LoVo (cell line): ENCODE measurements at regions not wholly inside any gene's neighbourhood (a gene's known extent, or its start where the extent isn't known, plus 50 kb on each side); places are given as distances from the start of the nearest gene placed in this dataset.

Experiments
- DNase-seq: peaks from one replicate; pipeline ENCODE4 v3.0.0-alpha.2; 2016; ENCODE audit warnings: low spot score

DNA sequence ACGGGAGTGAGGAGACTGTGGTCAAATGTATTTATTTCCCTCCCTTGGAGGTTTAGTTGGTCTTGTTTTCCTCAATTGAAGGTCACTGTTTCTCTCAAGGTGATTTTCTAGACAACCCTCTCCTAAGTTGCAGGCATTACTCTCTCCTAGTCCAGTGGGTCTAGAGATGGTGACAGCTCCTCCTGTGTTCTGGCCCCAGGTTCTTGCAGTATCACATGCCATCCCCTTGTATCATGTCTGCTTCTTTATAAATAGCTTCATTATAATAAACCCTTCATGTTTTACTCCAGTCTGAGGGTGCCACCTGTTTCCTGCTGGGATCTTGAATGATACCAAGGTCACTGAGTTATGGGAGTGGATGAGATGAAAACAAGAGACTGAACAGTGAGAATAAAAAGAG, 208.0 kb upstream of the KCNN2 start:
- no peak for DNase-seq

- DNase-seq: no peak
Observed at GRCh38 chr5:114166081-114166480, 195.8 kb upstream of the KCNN2 start.

- no peak for DNase-seq
Observed at GRCh38 chr5:114174131-114174530, 187.7 kb upstream of the KCNN2 start.

DNA sequence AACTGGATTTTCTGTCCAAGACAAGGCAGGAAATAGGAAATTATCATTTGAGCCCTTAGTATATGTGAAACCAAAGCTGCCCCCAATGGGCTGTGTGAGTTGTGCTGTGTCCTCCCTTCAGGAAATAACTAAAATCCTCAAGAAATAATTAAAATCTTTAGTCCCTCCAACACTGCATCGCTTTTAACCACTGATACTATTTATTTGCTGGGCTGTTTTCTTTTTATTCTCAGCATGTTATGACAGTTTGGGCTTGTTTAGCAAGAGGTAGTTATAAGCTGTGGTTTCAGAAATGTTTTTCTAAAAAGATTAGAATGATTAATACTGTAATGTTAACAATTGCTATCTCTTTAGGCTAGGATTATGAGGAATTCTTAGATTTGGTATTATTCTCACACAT, 187.0 kb upstream of the KCNN2 start:
- no peak for DNase-seq

DNA sequence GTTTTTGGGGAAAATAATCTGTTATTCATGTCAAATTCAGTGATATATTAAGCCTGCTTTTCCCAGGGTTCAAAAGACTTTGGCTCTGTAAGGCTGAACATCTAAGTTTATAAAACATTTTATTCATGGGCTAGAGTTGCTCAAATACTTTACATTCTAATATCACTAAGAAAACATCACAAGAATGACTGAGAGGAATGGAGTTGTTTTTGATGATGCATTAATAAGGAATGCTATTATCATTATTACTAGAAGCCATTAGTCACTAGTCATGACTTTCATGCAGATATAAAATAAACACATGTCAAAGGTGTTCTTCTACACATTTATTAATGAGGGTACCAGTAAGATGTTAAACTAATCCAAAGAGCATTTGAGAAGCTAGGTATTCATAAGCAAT, 185.5 kb upstream of the KCNN2 start:
- DNase-seq: no peak

- no peak for DNase-seq
Observed at GRCh38 chr5:114179134-114179533, 182.7 kb upstream of the KCNN2 start.

DNA sequence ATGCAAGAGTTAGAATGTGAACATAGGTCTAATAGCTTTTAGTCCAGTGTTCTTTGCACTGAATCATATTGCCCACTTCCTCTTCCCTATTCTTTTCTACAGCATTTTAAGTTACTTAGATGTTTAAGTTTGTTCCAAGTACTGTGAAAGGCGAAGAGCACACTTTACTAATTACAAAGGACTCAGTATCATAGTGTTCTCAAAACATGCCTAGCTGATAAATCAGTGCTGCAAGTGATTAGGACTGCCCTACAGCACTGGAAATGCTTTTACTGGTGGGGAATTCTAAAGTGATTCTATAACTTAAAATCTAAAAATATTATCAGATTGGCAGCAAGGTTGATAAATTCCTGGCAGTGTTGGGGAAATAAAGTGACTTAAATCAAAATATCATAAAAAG, 177.9 kb upstream of the KCNN2 start:
- no peak for DNase-seq

GRCh38 chr5:114185274-114185673, 176.6 kb upstream of the KCNN2 start:
- no peak for DNase-seq

- no peak for DNase-seq
Observed at GRCh38 chr5:114191441-114191840, 170.4 kb upstream of the KCNN2 start.

GRCh38 chr5:114192108-114192507, 169.8 kb upstream of the KCNN2 start:
- no peak for DNase-seq

GRCh38 chr5:114201332-114201731, 160.5 kb upstream of the KCNN2 start:
- no peak for DNase-seq

DNA sequence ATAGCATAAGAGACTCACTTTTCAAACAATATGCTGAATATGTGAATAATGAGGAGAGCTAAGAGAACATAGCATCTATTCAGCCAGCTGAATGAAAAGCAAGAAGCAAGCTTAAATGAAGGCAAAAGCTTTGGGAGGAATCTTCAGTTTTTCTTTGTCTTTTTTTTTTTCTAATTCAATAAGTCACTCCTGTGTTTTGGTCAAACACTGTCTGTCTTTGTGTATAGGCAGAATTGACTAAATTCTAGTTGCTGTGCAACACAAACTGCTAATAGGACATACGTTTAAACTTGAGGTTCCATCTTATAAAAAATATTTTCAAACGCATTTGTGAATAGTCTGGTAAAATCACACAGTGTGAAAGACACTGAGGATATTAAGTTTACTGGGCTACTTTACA, 156.9 kb upstream of the KCNN2 start:
- DNase-seq: no peak

- no peak for DNase-seq
Observed at GRCh38 chr5:114206640-114207039, 155.2 kb upstream of the KCNN2 start.

GRCh38 chr5:114207615-114208014, 154.3 kb upstream of the KCNN2 start:
- no peak for DNase-seq

- DNase-seq: no peak
Observed at GRCh38 chr5:114208120-114208519, 153.8 kb upstream of the KCNN2 start.

- DNase-seq: no peak
Observed at GRCh38 chr5:114208588-114208987, 153.3 kb upstream of the KCNN2 start.

- DNase-seq: no peak
Observed at GRCh38 chr5:114210662-114211061, 151.2 kb upstream of the KCNN2 start.

- no peak for DNase-seq
Observed at GRCh38 chr5:114221807-114222206, 140.1 kb upstream of the KCNN2 start.

- DNase-seq: peak; percentile 20
Observed at GRCh38 chr5:114223866-114224265, 138.0 kb upstream of the KCNN2 start.

DNA sequence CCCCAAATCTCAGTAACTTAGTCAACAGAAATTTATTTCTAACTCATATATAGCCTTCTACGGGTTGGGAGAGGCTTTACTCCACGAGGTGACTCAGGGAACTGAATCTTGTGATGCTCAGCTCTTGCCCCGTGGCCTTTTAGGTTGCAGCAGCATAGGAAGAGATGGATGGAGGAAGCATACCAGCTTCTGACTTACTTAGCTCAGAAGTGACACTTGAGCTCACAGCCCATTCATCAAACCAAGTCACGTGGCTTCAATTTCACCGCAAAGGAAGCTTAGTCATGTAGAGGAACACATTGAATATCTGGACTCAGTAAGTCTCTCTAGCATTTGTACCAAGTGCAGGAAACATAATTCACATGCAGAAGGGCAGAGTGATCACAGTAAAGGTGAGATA, 124.1 kb upstream of the KCNN2 start:
- no peak for DNase-seq

DNA sequence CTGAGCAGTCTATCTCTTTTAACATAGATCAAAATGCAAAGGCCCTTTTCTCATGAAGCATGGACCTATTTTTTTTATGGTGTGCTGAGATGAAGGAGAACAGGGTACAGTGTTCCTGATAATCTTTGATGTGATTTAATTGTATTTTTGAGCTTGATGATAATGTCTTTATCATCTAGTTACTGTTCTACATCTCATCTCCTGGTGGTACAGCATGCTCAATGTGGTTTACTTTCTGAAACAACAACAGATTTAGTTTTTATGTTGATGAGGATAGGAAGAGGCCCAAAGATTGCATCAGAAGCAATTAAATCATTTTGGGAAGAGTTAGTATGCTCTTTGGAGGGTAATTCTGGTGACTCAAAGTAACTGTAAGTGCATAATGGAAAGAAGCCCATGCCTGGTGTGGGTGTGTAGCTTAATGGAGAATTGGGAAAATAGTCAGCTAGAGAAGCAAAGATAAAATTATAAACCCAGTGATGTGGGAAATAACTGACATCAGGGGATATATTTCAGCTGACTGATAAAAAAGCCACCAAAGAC, 123.0 kb upstream of the KCNN2 start:
- DNase-seq: no peak

GRCh38 chr5:114243281-114243971, 118.4 kb upstream of the KCNN2 start:
- no peak for DNase-seq

GRCh38 chr5:114243972-114244317, 117.9 kb upstream of the KCNN2 start:
- DNase-seq: no peak

GRCh38 chr5:114249823-114250222, 112.0 kb upstream of the KCNN2 start:
- DNase-seq: no peak
